ENCODE measurements at regions not wholly inside any gene's neighbourhood (a gene's known extent, or its start where the extent isn't known, plus 50 kb on each side); places are given as distances from the start of the nearest gene placed in this dataset.

DNA sequence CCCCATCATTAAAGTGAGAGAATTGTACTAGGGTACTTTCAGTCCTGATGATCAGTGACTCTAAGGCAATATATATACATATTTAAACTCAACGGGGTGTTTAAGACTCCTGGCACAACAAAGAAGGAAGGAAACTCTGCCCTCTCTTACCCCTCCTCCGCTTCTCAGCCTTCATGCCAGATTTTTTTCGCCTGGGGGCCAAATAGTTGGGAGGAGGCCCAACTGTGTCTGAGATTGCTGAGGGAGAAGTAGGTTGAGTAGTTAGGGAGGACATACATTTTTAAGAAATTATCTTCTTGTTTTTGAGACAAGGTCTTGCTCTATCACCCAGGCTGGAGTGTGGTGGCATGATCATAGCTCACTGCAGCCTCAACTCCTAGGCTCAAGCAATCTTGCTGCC lies 127.7 kb upstream of the SHB start:
- DNase-seq (no peak), ATAC-seq (no peak)
- H3K36me3 Mint-ChIP-seq (ENCODE audit: low read depth) = no peaks in the 10 kb centered on the region
- H3K9me3 Mint-ChIP-seq = no peaks in the 10 kb centered on the region
- no peak overlapping the region for H3K27ac Mint-ChIP-seq
- H3K4me1 Mint-ChIP-seq = no peaks in the 10 kb centered on the region
- H3K27me3 Mint-ChIP-seq = no peaks in the 10 kb centered on the region
- no peak overlapping the region for H3K4me3 Mint-ChIP-seq

DNA sequence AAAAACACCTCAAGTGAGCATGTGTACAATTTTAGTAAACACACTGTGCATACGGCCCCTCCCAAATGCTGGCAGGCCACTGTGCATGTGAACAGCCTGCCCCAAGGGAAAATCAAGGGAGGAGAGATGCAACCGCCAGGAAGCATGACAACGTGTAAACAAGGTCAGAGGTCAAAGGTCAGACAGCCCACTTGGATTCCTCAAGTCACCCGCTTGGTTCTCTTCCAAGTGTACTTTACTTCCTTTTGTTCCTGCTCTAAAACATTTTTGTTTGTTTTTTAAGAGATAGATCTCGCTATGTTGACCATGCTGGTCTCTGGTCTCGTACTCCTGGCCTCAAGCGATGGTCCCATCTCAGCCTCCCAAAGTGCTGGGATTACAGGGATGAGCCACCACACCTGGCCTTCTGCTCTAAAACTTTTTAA lies 126.7 kb upstream of the SHB start:
- ATAC-seq = no peak
- Mint-ChIP-seq H3K4me1 (no peaks in the 10 kb centered on the region), H3K9me3 (no peaks in the 10 kb centered on the region), H3K36me3 (ENCODE audit: low read depth) (no peaks in the 10 kb centered on the region), H3K27ac (no peak overlapping the region), H3K4me3 (no peak overlapping the region), H3K27me3 (no peaks in the 10 kb centered on the region)
- DNase-seq = no peak

DNA sequence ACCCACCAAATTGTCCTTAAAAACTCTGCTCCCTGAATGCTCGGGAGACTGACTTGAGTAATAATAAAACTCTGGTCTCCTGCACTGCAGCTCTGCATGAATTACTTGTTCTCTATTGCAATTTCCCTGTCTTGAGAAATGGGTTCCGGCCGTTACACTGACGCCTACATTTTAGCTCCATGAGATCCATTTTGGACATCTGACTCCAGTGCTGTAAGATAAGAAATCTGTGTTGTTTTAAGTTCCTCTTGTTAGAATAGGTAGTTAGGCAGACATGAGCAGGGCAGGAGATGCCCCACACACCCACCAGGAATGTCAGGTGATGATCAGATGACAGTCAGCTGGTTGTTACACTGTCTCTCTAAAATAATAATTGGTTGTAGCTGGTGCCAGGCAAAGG lies 125.8 kb upstream of the SHB start:
- Mint-ChIP-seq H3K27me3 (no peaks in the 10 kb centered on the region), H3K36me3 (ENCODE audit: low read depth) (no peaks in the 10 kb centered on the region), H3K9me3 (no peaks in the 10 kb centered on the region), H3K27ac (no peak overlapping the region), H3K4me1 (no peaks in the 10 kb centered on the region), H3K4me3 (no peak overlapping the region)
- DNase-seq (no peak), ATAC-seq (no peak)

DNA sequence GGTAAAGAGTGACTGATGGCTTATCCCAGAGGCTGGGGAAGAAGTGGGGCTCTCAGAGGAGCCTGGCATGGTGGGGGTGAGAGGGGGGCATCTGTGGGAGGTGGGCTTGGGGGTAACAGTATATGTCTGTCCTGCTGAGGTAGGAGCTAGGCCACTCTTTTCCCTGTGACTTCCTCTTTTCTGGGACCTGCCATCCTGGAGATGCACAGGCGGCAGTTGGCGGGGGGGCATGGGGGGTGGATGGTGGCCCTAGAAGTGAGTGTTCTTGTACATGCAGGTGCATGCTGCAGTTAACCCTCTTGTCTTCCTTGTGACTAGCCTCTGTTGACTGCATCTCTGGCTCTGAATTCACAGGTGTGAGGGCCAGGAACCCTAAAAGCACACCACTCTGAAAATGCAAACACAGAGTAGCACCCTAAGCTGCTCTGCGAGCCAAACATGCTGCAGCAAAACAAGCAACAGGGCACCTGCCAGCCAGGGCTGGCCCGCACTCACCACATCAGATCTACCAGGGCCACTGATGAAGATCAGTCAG lies 123.8 kb upstream of the SHB start:
- Mint-ChIP-seq H3K4me1 (no peaks in the 10 kb centered on the region), H3K4me3 (no peak overlapping the region), H3K36me3 (ENCODE audit: low read depth) (no peaks in the 10 kb centered on the region), H3K27me3 (no peaks in the 10 kb centered on the region), H3K9me3 (peaks cover 4% of the 10 kb centered on the region), H3K27ac (no peak overlapping the region)
- DNase-seq (no peak), ATAC-seq (no peak)

DNA sequence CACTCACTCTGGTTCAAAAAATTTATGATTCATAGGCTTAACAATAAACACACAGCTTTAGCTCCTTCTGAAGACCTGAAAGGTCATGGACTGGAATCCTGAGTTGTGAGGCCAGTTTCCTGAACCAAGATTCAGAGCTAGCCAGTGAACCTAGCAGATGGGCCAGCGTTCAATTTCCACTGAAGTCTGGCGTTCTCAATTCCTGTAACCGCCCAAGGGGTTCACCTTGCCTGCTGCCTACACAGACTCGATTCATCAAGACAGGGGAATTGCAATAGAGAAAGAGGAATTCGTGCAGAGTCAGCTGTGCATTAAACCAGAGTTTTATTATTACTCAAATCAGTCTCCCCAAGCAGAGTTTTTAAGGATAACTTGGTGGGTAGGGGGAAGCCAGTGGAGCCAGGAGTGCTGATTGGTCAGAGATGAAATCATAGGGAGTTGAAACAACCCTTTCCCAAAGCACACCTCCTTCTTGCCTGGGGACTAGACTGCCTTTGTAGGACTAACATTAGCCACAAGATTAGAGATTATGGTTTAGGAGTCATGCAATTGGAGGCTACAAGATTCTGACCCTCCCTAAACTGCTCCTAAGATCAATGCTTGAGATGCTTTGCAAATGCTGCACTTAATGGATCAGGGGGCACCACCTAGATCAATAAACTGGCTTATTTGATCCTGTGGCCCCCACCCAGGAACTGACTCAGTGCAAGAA lies 117.5 kb upstream of the SHB start:
- DNase-seq (no peak), ATAC-seq (no peak)
- Mint-ChIP-seq H3K36me3 (ENCODE audit: low read depth) (no peaks in the 10 kb centered on the region), H3K4me1 (no peaks in the 10 kb centered on the region), H3K9me3 (peaks cover 4% of the 10 kb centered on the region), H3K4me3 (no peak overlapping the region), H3K27ac (no peak overlapping the region), H3K27me3 (no peaks in the 10 kb centered on the region)

DNA sequence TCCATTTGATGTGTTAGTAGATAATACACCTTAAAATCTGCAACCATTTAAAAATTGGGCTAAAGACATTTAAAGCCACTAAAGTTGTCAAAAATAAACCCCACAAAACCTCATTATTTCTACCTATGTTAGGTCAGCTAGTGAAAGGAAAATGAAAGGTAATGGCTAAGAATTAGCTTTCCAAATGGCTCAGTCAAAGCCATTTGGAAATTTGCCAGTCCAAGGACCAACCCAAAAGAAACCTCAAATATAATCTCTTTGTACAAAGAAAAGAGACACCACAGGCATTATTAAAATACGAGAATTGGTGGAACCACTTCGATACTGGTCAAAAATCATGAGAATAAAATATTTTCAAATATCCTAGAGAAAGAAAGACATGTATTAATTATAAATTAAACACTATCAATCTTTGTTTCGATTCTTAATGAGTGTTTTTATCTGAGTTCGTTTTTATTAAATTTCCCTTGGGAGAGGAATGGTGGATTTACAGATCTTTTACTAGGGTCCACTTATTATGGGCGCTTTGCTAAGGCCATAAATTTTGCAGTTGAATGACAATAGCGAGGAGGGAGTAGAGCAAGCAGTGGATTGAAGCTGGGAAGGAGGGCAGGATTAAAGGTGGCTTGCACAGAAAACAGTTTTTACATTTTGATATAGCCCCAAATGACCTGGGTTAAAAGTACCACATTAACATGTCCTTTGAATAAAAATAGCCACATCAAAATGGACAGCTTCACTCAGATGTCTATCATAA lies 116.8 kb upstream of the SHB start:
- no peak for ATAC-seq
- no peaks in the 10 kb centered on the region for H3K36me3 Mint-ChIP-seq (ENCODE audit: low read depth)
- H3K4me1 Mint-ChIP-seq = no peaks in the 10 kb centered on the region
- no peak overlapping the region for H3K4me3 Mint-ChIP-seq
- peaks cover 4% of the 10 kb centered on the region for H3K9me3 Mint-ChIP-seq
- no peak for DNase-seq
- no peaks in the 10 kb centered on the region for H3K27me3 Mint-ChIP-seq
- no peak overlapping the region for H3K27ac Mint-ChIP-seq

DNA sequence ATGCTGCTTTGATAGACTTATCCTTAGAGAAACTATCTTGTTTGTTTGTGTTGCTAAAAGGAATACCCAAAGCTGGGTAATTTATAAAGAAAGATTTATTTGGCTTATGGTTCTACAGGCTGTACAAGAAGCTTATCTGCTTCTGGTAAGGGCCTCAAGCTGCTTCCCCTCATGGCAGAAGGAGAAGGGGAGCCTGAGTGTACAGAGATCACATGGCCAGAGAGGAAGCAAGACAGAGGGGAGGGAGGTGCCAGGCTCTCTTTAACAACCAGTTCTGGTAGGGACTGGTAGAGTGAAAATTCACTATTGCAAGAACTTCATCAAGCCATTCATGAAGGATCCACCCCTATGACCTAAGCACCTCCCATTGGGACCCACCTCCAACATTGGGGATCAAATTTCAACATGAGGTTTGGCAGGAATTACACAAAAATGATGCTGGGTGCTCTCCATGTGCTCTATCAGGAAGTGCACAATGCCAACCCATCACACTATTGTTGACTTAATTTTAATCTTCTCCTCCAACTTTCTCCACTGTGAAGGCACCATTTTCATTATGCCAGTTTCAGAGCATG lies 115.1 kb upstream of the SHB start:
- DNase-seq (no peak), ATAC-seq (no peak)
- no peaks in the 10 kb centered on the region for H3K36me3 Mint-ChIP-seq (ENCODE audit: low read depth)
- H3K9me3 Mint-ChIP-seq = peaks cover 4% of the 10 kb centered on the region
- H3K4me3 Mint-ChIP-seq = no peak overlapping the region
- no peak overlapping the region for H3K27ac Mint-ChIP-seq
- H3K4me1 Mint-ChIP-seq = no peaks in the 10 kb centered on the region
- peaks cover 3% of the 10 kb centered on the region for H3K27me3 Mint-ChIP-seq

DNA sequence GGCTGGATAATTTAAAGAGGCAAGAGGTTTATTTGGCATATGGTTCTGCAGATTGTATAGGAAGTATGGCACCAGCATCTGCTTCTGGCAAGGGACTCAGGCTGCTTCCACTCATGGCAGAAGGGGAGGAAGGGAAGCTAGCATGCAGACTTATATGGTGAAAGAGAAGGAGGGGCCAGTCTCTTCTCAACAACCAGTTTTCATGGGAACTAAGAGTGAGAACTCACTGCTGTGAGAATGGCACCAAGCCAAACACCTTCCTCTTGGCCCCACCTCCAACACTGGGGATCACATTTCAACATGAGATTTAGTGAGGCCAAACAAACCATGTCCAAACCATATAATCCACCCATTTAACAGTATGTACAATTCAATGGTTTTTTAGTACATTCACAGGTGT lies 113.3 kb upstream of the SHB start:
- no peak overlapping the region for H3K4me3 Mint-ChIP-seq
- H3K36me3 Mint-ChIP-seq (ENCODE audit: low read depth) = peaks cover 1% of the 10 kb centered on the region
- ATAC-seq (no peak), DNase-seq (no peak)
- no peaks in the 10 kb centered on the region for H3K4me1 Mint-ChIP-seq
- H3K9me3 Mint-ChIP-seq = no peaks in the 10 kb centered on the region
- H3K27me3 Mint-ChIP-seq = peaks cover 3% of the 10 kb centered on the region
- H3K27ac Mint-ChIP-seq = no peak overlapping the region

DNA sequence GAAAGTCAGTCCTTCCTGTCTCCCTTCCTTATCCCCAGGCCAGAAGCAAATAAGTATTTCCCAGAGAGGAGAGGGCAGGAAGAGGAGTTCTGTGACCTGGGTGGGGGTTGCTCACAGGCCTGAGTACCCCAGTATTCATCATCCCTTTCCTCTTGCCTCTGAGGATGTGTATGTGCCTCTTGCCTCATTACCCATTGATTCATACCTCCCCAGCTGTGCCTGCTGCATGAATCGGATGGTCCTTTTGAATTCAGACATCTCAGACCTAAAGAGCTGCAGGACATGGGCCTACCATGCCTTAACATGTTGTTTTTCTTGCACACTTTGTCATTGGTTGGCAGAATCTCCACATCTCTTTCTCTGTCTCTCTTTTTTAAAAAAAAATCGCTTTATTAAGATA lies 112.8 kb upstream of the SHB start:
- Mint-ChIP-seq H3K27me3 (peaks cover 3% of the 10 kb centered on the region), H3K36me3 (ENCODE audit: low read depth) (peaks cover 1% of the 10 kb centered on the region), H3K9me3 (no peaks in the 10 kb centered on the region), H3K4me3 (no peak overlapping the region), H3K4me1 (no peaks in the 10 kb centered on the region), H3K27ac (no peak overlapping the region)
- ATAC-seq (no peak), DNase-seq (no peak)

DNA sequence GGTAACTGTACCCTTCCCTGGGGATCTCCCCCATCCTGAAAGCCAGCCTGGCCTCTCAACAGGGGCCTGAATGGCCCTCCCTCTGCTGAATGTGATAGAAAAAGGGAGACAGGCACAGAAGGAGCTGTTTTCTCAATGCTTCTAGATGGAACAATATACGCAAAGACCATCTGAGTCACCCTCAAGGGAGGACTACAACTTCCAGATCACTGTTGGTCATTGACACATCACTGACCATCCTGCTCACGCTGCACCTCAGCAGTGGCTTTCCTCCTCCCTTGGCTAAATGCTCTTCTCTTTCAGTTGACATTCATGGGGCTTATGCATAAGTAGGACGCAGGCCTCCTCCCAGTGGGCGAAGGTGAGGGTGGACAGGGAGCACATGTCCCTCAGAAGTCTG lies 112.2 kb upstream of the SHB start:
- Mint-ChIP-seq H3K4me3 (no peak overlapping the region), H3K27ac (no peak overlapping the region), H3K27me3 (peaks cover 3% of the 10 kb centered on the region), H3K36me3 (ENCODE audit: low read depth) (peaks cover 1% of the 10 kb centered on the region), H3K9me3 (no peaks in the 10 kb centered on the region), H3K4me1 (no peaks in the 10 kb centered on the region)
- no peak for DNase-seq
- no peak for ATAC-seq

DNA sequence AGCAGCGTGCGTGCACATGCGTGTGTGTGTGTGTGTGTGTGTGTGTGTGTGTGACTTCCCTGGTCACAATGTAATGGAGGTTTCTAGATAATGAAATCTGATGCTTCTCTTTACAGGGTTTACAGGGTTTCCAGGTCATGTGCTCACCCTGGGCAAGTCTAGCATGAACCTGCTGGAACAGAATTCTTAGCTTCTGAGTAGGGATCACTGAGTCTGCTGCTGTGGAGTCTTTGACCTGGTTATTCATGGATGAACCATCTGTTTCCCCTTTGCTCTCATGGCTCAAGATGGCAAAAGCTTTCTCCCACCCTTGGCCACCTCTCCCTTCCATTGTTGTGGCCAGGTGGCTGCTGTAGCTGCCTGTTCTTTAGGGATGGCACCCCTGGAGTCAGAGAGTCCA lies 111.6 kb upstream of the SHB start:
- DNase-seq = no peak
- Mint-ChIP-seq H3K4me1 (no peaks in the 10 kb centered on the region), H3K4me3 (no peak overlapping the region), H3K27me3 (peaks cover 3% of the 10 kb centered on the region), H3K36me3 (ENCODE audit: low read depth) (peaks cover 1% of the 10 kb centered on the region), H3K27ac (no peak overlapping the region), H3K9me3 (no peaks in the 10 kb centered on the region)
- ATAC-seq = no peak

DNA sequence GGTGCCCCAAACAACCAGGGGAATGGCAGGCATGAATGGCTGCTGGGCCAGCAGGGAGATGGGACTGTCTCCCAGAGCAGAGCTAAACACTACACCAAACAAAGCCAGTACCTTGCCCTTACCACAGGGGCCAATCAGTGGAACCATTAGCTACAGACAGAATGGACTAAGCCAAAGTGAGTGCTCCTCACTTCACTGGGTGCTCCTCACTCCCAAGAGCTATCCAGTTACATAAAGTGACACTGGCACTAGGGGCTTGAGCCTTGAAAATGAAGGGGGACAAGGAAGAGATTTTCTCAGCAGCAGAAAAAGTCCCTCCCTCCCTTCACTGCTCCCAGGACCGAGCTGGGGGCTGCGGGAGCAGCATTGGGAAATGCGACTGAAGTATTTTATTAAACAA lies 110.9 kb upstream of the SHB start:
- Mint-ChIP-seq H3K9me3 (no peaks in the 10 kb centered on the region), H3K27ac (no peak overlapping the region), H3K4me3 (no peak overlapping the region), H3K4me1 (no peaks in the 10 kb centered on the region), H3K27me3 (peaks cover 3% of the 10 kb centered on the region), H3K36me3 (ENCODE audit: low read depth) (peaks cover 1% of the 10 kb centered on the region)
- DNase-seq = no peak
- no peak for ATAC-seq

DNA sequence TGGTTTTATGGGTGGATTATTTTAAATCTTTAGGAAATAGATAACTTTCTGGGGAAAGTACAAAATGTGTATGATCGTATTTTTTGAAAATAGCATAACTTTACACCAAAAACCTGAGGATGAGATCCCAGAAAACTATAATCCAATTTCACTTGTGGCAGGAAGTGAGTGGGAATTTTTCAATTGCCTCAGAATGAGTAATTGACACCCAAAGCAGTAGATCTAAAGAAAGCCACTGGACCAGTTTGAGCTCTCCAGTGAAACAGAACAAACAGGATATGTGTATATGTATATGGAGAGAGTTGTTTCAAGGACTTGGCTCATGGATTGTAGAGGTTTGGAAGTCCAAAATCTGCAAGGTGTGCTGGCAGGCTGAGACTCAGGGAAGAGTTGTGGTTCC lies 109.2 kb upstream of the SHB start:
- Mint-ChIP-seq H3K27me3 (peaks cover 3% of the 10 kb centered on the region), H3K27ac (no peak overlapping the region), H3K4me3 (no peak overlapping the region), H3K9me3 (no peaks in the 10 kb centered on the region), H3K4me1 (no peaks in the 10 kb centered on the region), H3K36me3 (ENCODE audit: low read depth) (peaks cover 1% of the 10 kb centered on the region)
- DNase-seq = no peak
- no peak for ATAC-seq

DNA sequence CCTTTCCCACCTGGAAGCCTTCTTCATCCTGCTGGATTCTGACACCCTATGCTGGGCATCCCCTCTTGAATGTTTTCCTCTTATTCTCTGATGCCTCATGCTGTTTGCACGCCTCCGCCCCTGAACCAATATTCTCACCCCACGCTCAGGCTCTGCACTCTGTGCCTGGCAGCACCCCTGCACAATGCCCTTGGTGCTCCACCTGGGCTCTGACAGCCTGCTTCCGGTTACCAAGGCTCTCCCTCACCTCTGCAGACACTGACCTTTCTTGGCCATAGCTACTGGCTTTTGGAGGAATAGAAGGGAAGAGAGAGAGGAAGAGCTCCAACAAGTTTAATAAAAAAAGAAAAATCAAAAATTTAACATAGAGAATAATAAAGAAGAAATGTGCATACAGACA lies 108.7 kb upstream of the SHB start:
- DNase-seq = no peak
- Mint-ChIP-seq H3K27ac (no peak overlapping the region), H3K36me3 (ENCODE audit: low read depth) (peaks cover 1% of the 10 kb centered on the region)

DNA sequence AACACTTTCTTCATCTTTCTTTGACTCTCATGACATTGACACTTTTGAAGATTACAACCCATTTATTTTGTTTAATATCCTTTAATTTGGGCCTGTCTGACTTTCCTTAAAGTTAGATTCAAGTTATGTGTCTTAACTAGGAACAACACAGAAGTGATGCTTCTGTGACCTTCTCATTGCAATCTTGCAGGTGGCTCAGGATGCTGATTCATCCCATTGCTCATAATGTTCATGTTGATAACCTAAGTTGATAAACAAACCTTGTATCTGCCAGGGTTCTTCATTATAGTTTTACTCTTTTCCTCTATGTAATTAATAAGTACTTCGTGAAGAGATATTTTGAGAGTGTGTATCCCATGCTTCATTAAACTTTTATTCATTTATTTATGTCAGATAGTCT lies 107.2 kb upstream of the SHB start:
- H3K4me1 Mint-ChIP-seq = no peaks in the 10 kb centered on the region
- peaks cover 1% of the 10 kb centered on the region for H3K36me3 Mint-ChIP-seq (ENCODE audit: low read depth)
- no peak for DNase-seq
- no peak overlapping the region for H3K27ac Mint-ChIP-seq
- no peak for ATAC-seq
- peaks cover 3% of the 10 kb centered on the region for H3K27me3 Mint-ChIP-seq
- H3K9me3 Mint-ChIP-seq = peaks cover 8% of the 10 kb centered on the region
- no peak overlapping the region for H3K4me3 Mint-ChIP-seq

More for the DNA sequence above, 108.7 kb upstream of the SHB start:
- ATAC-seq = no peak
- no peak overlapping the region for H3K4me3 Mint-ChIP-seq
- no peaks in the 10 kb centered on the region for H3K9me3 Mint-ChIP-seq
- H3K27me3 Mint-ChIP-seq = peaks cover 3% of the 10 kb centered on the region
- H3K4me1 Mint-ChIP-seq = no peaks in the 10 kb centered on the region

Data from activated naive CD8-positive, alpha-beta T cell treated with anti-CD3 and anti-CD28 coated beads, Interleukin-2, amount 50 U/mL, for 24 hours (primary cell).